Fibroblast of villous mesenchyme (primary cell): ENCODE measurements at regions not wholly inside any gene's neighbourhood (a gene's known extent, or its start where the extent isn't known, plus 50 kb on each side); places are given as distances from the start of the nearest gene placed in this dataset.

ENCODE experiments used
- DNase-seq: peaks from one replicate; pipeline ENCODE4 v3.0.0-alpha.2; 2010; ENCODE audit warnings: low read depth
- H3K4me3 ChIP-seq: 2 replicates; pipeline ENCODE4 v1.5.1; 2011; ENCODE audit warnings: low read depth, mild to moderate bottlenecking, low read length
- CTCF ChIP-seq: IDR thresholded peaks from 2 replicates; pipeline ENCODE4 v1.5.1; 2012; ENCODE audit warnings: low read depth, mild to moderate bottlenecking, low read length; ENCODE audit not compliant: insufficient read depth

GRCh38 chr17:79473876-79474440, 136.9 kb downstream of the RBFOX3 start:
- no peak for DNase-seq
- no peak for TF ChIP-seq CTCF
- no peak overlapping the region for H3K4me3 ChIP-seq

- no peak for DNase-seq
Observed at GRCh38 chr17:79473111-79473875, 137.6 kb downstream of the RBFOX3 start.

GRCh38 chr17:79470754-79471153, 140.1 kb downstream of the RBFOX3 start:
- H3K4me3 ChIP-seq, result no peak overlapping the region
- no peak for DNase-seq
- no peak for TF ChIP-seq CTCF

More at GRCh38 chr17:79473111-79473875, 137.6 kb downstream of the RBFOX3 start:
- no peak for TF ChIP-seq CTCF
- no peak overlapping the region for H3K4me3 ChIP-seq

- DNase-seq, result no peak
- TF ChIP-seq CTCF, result no peak
- no peak overlapping the region for H3K4me3 ChIP-seq
Observed at GRCh38 chr17:79469646-79470045, 141.2 kb downstream of the RBFOX3 start.

- TF ChIP-seq CTCF, result no peak
- DNase-seq, result no peak
Observed at GRCh38 chr17:79468183-79468944, 142.5 kb downstream of the RBFOX3 start.

GRCh38 chr17:79466562-79467350, 144.1 kb downstream of the RBFOX3 start:
- DNase-seq, result no peak
- no peak for TF ChIP-seq CTCF
- no peak overlapping the region for H3K4me3 ChIP-seq

More at GRCh38 chr17:79468183-79468944, 142.5 kb downstream of the RBFOX3 start:
- H3K4me3 ChIP-seq, result no peak overlapping the region
